Common myeloid progenitor, CD34-positive (primary cell): ENCODE measurements at regions not wholly inside any gene's neighbourhood (a gene's known extent, or its start where the extent isn't known, plus 50 kb on each side); places are given as distances from the start of the nearest gene placed in this dataset.
A peak's percentile ranks its signal among the peaks of the same experiment; 100 is the strongest.
"Not testable (repeated sequence)": the region's sequence is repeated elsewhere in the genome, so short reads cannot be mapped to it uniquely, and the experiment has no call there.

Experiments
- CTCF ChIA-PET: fragments of 350-600 bp; sonication (Branson Sonifier 250); formaldehyde crosslinking; loops from one replicate; lab custom pipeline; 2021; ENCODE audit warnings: antibody characterized with exemption; lab: Charles Lee
- POLR2A ChIA-PET: fragments of 350-600 bp; sonication (Branson Sonifier 250); formaldehyde crosslinking; loops from one replicate; lab custom pipeline; 2021; ENCODE audit warnings: antibody characterized with exemption; lab: Charles Lee
- DNase-seq, 3 donors: peaks; one replicate each; pipeline versions ENCODE4 v3.0.0 to v3.0.0-alpha.2; 2013
- H3K27ac ChIP-seq, 2 experiments: 1 replicate in 1 of 2; 2 replicates in 1 of 2; pipeline ENCODE4 v1.7.0; 2013; ENCODE audit warnings: inconsistent platforms in 2 of 2, low read length in 2 of 2, mild to moderate bottlenecking in 2 of 2, low read depth in 1 of 2, moderate library complexity in 1 of 2; ENCODE audit not compliant: severe bottlenecking in 2 of 2, insufficient read depth in 1 of 2, poor library complexity in 1 of 2
- H3K27me3 ChIP-seq, 5 experiments: replicated peaks in 2 of 5; 1 replicate in 3 of 5; 2 replicates in 2 of 5; pipeline versions ENCODE4 v1.6.1 to v1.7.0; 2013; ENCODE audit warnings: low read length in 4 of 5, mild to moderate bottlenecking in 2 of 5, moderate library complexity in 2 of 5, inconsistent platforms in 1 of 5; ENCODE audit not compliant: insufficient read depth in 5 of 5, control insufficient read depth in 4 of 5
- H3K36me3 ChIP-seq, 4 experiments: 1 replicate in 2 of 4; 2 replicates in 2 of 4; pipeline versions ENCODE4 v1.6.1 to v1.7.0; 2013; ENCODE audit warnings: low read length in 3 of 4, control low read depth in 1 of 4, mild to moderate bottlenecking in 1 of 4; ENCODE audit not compliant: control insufficient read depth in 4 of 4, insufficient read depth in 4 of 4
- H3K4me1 ChIP-seq, 4 experiments: 1 replicate in 3 of 4; 2 replicates in 1 of 4; pipeline versions ENCODE4 v1.6.1 to v1.7.1; 2013; ENCODE audit warnings: low read length in 3 of 4, mild to moderate bottlenecking in 3 of 4, control low read depth in 1 of 4, inconsistent platforms in 1 of 4, moderate library complexity in 1 of 4; ENCODE audit not compliant: control insufficient read depth in 4 of 4, insufficient read depth in 4 of 4; ENCODE audit errors: control extremely low read depth in 1 of 4
- H3K4me3 ChIP-seq, 7 experiments: 1 replicate in 4 of 7; 2 replicates in 3 of 7; pipeline versions ENCODE4 v1.5.1 to v1.7.0; 2013; ENCODE audit warnings: mild to moderate bottlenecking in 7 of 7, low read length in 6 of 7, moderate library complexity in 6 of 7, inconsistent platforms in 2 of 7, low read depth in 2 of 7, control low read depth in 1 of 7; ENCODE audit not compliant: insufficient read depth in 4 of 7, control insufficient read depth in 1 of 7; ENCODE audit errors: extremely low read depth in 1 of 7
- H3K9me3 ChIP-seq, 5 experiments: 1 replicate in 4 of 5; 2 replicates in 1 of 5; pipeline versions ENCODE4 v1.6.1 to v1.7.1; 2013; ENCODE audit warnings: low read length in 4 of 5, mild to moderate bottlenecking in 2 of 5, inconsistent platforms in 1 of 5, low read depth in 1 of 5, moderate library complexity in 1 of 5; ENCODE audit not compliant: control insufficient read depth in 4 of 5, insufficient read depth in 2 of 5; ENCODE audit errors: control extremely low read depth in 1 of 5
- WGBS: methylation state at CpG from one replicate; pipeline ENCODE4 v1.1.5; 2013; ENCODE audit not compliant: insufficient coverage; 5-methylcytosine and 5-hydroxymethylcytosine counted together

DNA sequence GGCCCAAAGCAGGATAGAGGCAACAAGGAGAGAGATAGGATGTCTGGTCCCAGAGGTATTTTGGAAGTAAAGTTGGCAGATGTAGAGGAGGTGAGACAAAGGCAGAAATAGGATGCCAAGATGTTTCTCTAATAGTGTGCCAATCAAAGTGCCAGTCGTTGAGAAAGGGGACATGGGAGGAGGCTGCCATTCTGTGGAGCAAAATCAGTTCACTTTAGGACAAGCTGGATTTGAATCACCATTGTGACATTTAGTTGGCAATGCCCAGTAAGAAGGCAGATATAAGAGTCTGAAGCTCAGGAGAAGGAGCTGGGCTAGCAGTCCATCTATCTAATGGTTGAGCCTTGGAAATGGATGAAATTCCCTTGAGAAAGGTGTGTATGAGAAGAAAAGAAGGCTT lies 53.8 kb downstream of the ADRB2 start:
- H3K27me3 ChIP-seq: no peaks in the 10 kb centered on the region
- WGBS: 100% methylated on average over 1 of the region's 1 CpG
- H3K36me3 ChIP-seq: no peaks in the 10 kb centered on the region
- CTCF ChIA-PET: interaction anchor here (1.1 to 1.2 kb wide), 2 partner anchors 34 to 77 kb away, joined by 3 read pairs; no protein-coding TSS in a partner anchor
- H3K4me1 ChIP-seq: peaks cover 0 to 7% (median 1%) of the 10 kb centered on the region in 4 experiments
- POLR2A ChIA-PET: no interaction called here
- H3K4me3 ChIP-seq: no peak overlapping the region
- H3K9me3 ChIP-seq: no peaks in the 10 kb centered on the region
- no peak overlapping the region for H3K27ac ChIP-seq
- no peak for DNase-seq

DNA sequence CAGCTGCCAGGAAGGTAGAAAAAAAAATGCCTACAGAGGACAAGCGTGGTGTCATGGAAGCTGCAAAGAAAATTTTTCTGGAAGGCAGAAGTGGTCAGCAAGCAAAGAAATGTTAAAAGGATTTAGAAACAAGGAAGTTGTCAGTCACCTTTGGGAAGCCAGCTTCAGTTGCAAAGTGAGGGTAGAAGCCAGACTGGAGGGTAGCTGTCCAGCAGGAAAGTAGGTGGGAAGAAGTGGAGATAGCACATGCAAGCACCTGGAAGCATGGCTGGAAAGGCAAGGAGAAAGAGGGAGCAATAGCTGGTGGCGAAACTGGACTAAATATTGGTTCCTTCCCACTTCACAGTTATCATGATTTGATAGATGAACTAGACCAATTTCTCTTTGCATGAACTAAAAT lies 54.3 kb downstream of the ADRB2 start:
- DNase-seq: no peak
- Histone ChIP-seq H3K36me3 (no peaks in the 10 kb centered on the region), H3K9me3 (no peaks in the 10 kb centered on the region), H3K4me3 (no peak overlapping the region), H3K4me1 (peaks cover 0 to 7% (median 1%) of the 10 kb centered on the region in 4 experiments), H3K27me3 (no peaks in the 10 kb centered on the region), H3K27ac (no peak overlapping the region)
- 86% methylated on average over 1 of the region's 2 CpGs for WGBS
- CTCF ChIA-PET: interaction anchor here (1.1 to 1.2 kb wide), 2 partner anchors 33 to 76 kb away, joined by 3 read pairs; no protein-coding TSS in a partner anchor
- POLR2A ChIA-PET: no interaction called here

DNA sequence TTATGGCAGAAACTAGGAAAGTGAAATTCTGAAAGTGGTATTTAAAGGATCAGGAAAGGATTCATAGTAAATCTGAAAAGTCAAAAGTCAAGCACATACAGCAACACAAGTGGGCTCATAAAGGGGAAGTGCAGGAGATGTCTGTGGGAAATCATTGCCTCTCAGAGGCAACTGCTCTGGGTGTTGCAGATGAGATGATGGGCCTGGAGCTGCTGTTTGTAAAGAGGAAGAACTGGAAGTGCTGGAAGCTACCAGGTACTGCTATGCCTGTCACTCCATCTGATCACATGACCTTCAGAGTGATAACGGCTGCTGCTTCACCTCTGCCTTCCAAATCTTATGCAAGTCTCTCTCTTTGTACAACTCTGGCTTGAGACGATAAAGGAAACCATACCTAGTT lies 55.9 kb downstream of the ADRB2 start:
- Histone ChIP-seq H3K9me3 (no peaks in the 10 kb centered on the region), H3K4me3 (no peak overlapping the region), H3K4me1 (peaks cover 0 to 7% (median 1%) of the 10 kb centered on the region in 4 experiments), H3K36me3 (no peaks in the 10 kb centered on the region), H3K27me3 (no peaks in the 10 kb centered on the region), H3K27ac (no peak overlapping the region)
- ChIA-PET POLR2A (interaction anchor here (0.6 kb wide), 1 partner anchor 58 kb away, joined by 3 read pairs; no protein-coding TSS in a partner anchor), CTCF (no interaction called here)
- DNase-seq: peak in 2 of 3 donors; percentile 63 to 84
- WGBS: 0% methylated on average over 1 of the region's 2 CpGs

DNA sequence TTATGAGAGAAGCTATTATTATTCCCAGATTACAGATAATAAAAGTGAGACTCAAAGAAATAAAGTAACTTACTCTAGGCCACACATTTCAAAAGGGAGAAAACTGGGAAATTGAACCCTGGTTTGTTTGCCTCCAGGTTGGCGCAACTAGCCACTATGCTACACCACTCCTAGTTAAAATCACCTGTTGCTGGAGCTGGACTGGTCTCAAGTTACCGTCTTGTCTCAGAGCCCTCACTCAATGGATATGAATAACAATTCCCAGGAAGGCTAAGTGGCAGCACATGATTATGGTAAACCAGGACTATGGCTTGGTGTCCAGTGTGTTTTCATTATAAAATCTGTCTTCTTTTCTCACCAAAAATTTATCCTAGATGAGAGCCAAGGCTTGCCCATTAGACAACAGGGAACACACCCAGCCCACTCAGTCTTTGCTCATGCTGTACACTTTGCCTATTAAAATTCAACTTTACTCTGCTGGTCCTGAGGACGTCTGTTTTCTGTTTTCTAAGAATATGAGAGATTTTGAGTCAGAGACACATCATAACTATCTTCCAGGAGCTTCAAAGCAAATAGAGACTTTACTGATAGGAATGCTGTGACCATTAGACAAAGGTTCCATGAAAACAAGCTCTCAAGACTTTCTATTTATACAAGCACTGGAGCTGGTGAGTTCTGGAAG lies 58.1 kb downstream of the ADRB2 start:
- CTCF ChIA-PET: interaction anchor here (1.4 kb wide), 1 partner anchor 154 kb away, joined by 3 read pairs; no protein-coding TSS in a partner anchor
- Histone ChIP-seq H3K27me3 (peaks cover 0 to 3% (median 0%) of the 10 kb centered on the region in 5 experiments), H3K27ac (no peak overlapping the region), H3K4me1 (peaks cover 0 to 7% (median 1%) of the 10 kb centered on the region in 4 experiments), H3K9me3 (no peaks in the 10 kb centered on the region), H3K36me3 (no peaks in the 10 kb centered on the region), H3K4me3 (no peak overlapping the region)
- 100% methylated on average over 1 of the region's 3 CpGs for WGBS
- POLR2A ChIA-PET: no interaction called here
- no peak for DNase-seq

DNA sequence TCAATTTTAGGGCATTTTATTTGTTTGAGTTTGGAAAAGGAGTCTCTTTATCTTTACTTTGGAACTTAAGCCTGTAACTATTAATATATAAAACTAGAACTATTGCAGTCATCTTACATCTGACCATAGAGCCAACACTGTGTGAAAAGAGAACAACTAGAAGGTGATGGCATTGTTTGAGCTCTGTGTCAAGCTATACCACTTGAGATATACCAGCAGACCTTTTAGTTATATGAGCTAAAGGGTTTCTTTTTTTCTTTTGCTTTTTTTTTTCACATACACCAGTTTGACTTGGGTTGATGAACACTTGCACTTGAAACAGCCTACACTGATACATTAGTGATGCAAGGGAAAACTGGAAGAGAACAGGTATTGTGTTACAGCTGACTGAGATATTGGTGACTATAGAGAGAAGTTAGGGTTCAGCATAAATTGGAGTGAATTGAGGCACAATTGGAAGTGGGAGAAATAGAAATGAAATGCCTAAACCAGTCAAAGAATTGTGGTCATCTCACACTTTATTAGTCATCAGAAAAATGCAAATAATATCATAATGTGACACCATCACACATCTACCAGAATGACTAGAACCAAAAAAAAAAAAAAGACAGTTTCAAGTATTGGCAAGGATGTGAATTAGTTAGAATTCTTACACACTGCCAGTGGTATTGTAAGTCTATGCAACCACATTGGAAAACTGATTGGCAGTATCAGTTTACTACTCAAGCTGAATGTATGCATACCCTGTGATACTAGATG lies 60.9 kb downstream of the ADRB2 start:
- POLR2A ChIA-PET: no interaction called here
- H3K9me3 ChIP-seq: no peaks in the 10 kb centered on the region
- no peak for DNase-seq
- H3K27ac ChIP-seq: no peak overlapping the region
- H3K36me3 ChIP-seq: no peaks in the 10 kb centered on the region
- CTCF ChIA-PET: interaction anchor here (0.6 kb wide), 1 partner anchor 14 kb away, joined by 6 read pairs; no protein-coding TSS in a partner anchor
- H3K4me3 ChIP-seq: no peak overlapping the region
- peaks cover 0 to 3% (median 0%) of the 10 kb centered on the region in 5 experiments for H3K27me3 ChIP-seq
- H3K4me1 ChIP-seq: peaks cover 0 to 6% (median 1%) of the 10 kb centered on the region in 4 experiments

DNA sequence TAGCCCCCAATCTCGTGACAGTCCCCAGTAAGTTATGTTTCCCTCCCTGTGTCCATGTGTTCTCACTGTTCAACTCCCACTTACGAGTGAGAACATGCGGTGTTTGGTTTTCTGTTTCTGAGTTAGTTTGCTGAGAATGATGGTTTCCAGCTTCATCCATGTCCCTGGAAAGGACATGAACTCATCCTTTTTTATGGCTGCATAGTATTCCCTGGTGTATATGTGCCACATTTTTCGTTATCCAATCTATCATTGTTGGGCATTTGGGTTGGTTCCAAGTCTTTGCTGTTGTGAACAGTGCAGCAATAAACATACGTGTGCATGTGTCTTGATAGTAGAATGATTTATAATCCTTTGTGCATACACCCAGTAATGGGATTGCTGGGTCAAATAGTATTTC lies 63.5 kb downstream of the ADRB2 start:
- H3K36me3 ChIP-seq, CTCF ChIA-PET, H3K4me1 ChIP-seq, H3K4me3 ChIP-seq, POLR2A ChIA-PET, H3K27me3 ChIP-seq, H3K9me3 ChIP-seq, H3K27ac ChIP-seq, DNase-seq: not testable (repeated sequence)
- 100% methylated on average over 1 of the region's 5 CpGs for WGBS

DNA sequence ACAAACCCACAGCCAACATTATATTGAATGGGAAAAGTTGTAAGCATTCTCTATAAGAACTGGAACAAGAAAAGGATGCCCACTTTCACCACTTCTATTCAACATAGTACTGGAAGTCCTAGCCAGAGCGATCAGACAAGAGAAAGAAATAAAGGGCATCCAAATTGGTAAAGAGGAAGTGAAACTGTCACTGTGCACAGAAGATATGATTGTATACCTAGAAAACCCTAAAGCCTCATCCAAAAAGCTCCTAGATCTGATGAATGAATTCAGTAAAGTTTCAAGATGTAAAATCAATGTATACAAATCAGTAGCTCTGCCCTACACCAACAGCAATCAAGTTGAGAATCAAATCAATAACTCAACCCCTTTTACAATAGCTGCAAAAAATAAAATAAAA lies 69.0 kb downstream of the ADRB2 start:
- H3K27me3 ChIP-seq, H3K36me3 ChIP-seq, H3K9me3 ChIP-seq, POLR2A ChIA-PET, H3K4me3 ChIP-seq, H3K4me1 ChIP-seq, DNase-seq, H3K27ac ChIP-seq: not testable (repeated sequence)
- CTCF ChIA-PET: interaction anchor here (0.9 kb wide), 1 partner anchor 41 kb away, joined by 3 read pairs; no protein-coding TSS in a partner anchor
- WGBS: no CpG with 5 or more reads among the region's 1 CpG
